ENCODE measurements at regions not wholly inside any gene's neighbourhood (a gene's known extent, or its start where the extent isn't known, plus 50 kb on each side); places are given as distances from the start of the nearest gene placed in this dataset.

DNA sequence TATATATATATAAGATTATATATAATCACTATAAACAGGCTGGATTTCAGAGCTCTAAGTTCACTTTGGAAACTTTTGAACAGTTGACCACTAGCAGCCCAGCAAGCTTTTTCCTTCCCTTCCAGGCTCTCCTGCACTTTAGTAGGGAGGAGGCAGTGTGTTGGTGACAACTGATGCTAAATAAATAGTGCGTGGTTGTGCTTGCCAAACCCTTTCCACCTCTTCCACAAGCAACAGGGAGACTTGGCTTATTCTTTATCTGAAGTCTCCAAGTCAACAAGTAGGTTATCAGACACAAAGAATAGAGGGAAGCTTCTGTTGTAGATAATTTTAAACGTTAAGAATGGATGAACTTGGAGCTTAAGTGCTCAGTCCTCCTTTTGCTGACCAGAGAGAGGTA lies 408.2 kb upstream of the HNRNPA3 start:
- Mint-ChIP-seq H3K27me3 (ENCODE audit: low read depth) (no peaks in the 10 kb centered on the region), H3K4me3 (no peak overlapping the region), H3K27ac (no peak overlapping the region), H3K4me1 (no peaks in the 10 kb centered on the region), H3K9me3 (no peaks in the 10 kb centered on the region), H3K36me3 (no peaks in the 10 kb centered on the region)
- TF ChIP-seq, protein P1, sequence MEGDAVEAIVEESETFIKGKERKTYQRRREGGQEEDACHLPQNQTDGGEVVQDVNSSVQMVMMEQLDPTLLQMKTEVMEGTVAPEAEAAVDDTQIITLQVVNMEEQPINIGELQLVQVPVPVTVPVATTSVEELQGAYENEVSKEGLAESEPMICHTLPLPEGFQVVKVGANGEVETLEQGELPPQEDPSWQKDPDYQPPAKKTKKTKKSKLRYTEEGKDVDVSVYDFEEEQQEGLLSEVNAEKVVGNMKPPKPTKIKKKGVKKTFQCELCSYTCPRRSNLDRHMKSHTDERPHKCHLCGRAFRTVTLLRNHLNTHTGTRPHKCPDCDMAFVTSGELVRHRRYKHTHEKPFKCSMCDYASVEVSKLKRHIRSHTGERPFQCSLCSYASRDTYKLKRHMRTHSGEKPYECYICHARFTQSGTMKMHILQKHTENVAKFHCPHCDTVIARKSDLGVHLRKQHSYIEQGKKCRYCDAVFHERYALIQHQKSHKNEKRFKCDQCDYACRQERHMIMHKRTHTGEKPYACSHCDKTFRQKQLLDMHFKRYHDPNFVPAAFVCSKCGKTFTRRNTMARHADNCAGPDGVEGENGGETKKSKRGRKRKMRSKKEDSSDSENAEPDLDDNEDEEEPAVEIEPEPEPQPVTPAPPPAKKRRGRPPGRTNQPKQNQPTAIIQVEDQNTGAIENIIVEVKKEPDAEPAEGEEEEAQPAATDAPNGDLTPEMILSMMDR (IDR thresholded peaks at IDR 0.05; ENCODE audit: unreplicated experiment) = no peak
- no peak for DNase-seq (ENCODE audit: low spot score in 2 of 2, unreplicated experiment in 2 of 2)

DNA sequence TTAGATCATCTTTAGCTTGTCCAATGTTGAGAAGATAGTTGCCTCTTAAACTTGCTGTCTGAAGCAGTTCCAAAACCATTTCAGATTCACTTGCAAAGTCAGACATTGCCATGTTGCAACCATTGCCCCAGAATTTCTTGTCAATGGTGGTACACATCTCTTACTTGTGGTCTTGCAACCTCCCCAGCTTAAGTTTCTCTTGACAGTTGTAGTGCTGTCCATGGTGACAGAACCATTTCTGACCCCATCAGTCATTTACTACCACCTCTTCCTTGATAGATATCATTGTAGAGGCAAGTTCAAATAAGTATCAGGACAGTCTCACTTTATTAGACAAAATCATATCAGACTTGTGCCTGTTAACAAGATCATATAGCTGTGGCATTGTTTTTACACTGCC lies 407.2 kb upstream of the HNRNPA3 start:
- Mint-ChIP-seq H3K27ac (no peak overlapping the region), H3K36me3 (no peaks in the 10 kb centered on the region), H3K9me3 (no peaks in the 10 kb centered on the region), H3K27me3 (ENCODE audit: low read depth) (no peaks in the 10 kb centered on the region), H3K4me3 (no peak overlapping the region), H3K4me1 (no peaks in the 10 kb centered on the region)
- TF ChIP-seq, protein P1 (IDR thresholded peaks at IDR 0.05; ENCODE audit: unreplicated experiment) = no peak
- DNase-seq (ENCODE audit: low spot score in 2 of 2, unreplicated experiment in 2 of 2) = no peak

DNA sequence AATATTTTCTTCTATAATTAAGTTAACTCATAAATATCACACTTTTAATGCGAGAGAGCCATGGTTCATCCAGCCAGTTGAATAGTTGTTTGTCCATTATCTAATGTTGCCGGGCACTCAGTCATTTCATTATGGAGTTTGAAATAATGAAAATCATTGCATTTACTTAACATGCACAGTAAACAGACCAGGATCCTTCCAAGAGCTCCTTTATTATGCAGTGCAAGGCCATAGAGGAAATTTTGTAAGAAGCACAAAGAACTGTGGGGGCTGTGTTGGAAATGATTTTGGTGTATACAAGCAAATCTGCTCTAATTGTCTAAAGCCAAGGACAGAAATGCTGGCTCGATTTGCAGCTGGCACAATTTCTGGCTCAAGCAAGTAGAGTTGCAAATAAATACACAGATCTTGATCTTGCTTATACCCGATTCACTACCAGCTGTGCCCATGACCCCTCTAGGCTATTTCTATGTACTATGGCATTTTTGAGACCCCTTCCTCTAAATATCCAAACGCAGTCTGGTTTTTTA lies 400.3 kb upstream of the HNRNPA3 start:
- no peaks in the 10 kb centered on the region for H3K27me3 Mint-ChIP-seq (ENCODE audit: low read depth)
- peaks cover 23% of the 10 kb centered on the region for H3K4me1 Mint-ChIP-seq
- no peaks in the 10 kb centered on the region for H3K9me3 Mint-ChIP-seq
- no peak for DNase-seq (ENCODE audit: low spot score in 2 of 2, unreplicated experiment in 2 of 2)
- no peak overlapping the region for H3K4me3 Mint-ChIP-seq
- no peaks in the 10 kb centered on the region for H3K36me3 Mint-ChIP-seq
- TF ChIP-seq, protein P1 (IDR thresholded peaks at IDR 0.05; ENCODE audit: unreplicated experiment) = no peak
- no peak overlapping the region for H3K27ac Mint-ChIP-seq

DNA sequence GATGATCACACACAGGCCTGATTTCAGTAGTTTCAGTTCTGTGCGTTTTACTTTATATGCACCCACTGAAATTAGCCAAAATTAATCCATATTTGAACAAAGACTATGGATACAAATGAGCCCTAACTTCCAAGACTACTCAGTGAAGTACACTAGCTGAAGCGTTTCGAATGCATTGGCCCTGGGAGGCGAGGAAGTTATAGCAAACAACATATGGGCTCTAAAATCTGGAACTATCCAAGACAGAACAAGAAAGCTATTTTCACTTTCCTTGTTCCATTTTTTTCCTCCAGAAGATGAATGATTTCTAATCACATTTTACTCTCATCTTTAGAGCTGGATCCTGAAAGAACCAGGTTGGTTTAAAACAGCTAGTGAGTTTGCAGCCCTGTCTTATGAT lies 399.4 kb upstream of the HNRNPA3 start:
- Mint-ChIP-seq H3K27ac (no peak overlapping the region), H3K9me3 (no peaks in the 10 kb centered on the region), H3K36me3 (no peaks in the 10 kb centered on the region), H3K4me3 (no peak overlapping the region), H3K27me3 (ENCODE audit: low read depth) (no peaks in the 10 kb centered on the region), H3K4me1 (peaks cover 27% of the 10 kb centered on the region)
- TF ChIP-seq, protein P1 (IDR thresholded peaks at IDR 0.05; ENCODE audit: unreplicated experiment) = no peak
- DNase-seq (ENCODE audit: low spot score in 2 of 2, unreplicated experiment in 2 of 2) = no peak

DNA sequence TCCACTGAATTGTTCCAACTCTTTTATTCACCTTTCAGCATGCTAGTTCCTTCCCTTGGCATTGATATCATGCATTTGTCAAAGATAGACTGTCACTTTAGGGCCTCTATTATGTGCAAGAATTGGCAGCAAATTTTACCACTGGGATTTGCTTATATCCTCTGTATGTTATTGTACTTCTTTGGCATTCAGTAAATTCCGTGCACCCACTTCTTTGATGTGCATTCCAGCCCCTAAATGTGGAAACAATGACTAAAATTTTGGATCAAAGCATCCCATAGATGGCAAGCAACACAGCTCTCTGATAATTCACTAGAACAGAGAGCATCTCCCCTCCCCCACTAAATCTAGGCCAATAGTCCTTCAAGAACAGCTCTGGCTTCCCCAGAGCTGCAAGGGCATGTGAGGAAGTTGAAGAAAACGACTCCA lies 399.0 kb upstream of the HNRNPA3 start:
- Mint-ChIP-seq H3K4me3 (no peak overlapping the region), H3K27me3 (ENCODE audit: low read depth) (no peaks in the 10 kb centered on the region), H3K36me3 (no peaks in the 10 kb centered on the region), H3K4me1 (peaks cover 32% of the 10 kb centered on the region), H3K27ac (no peak overlapping the region), H3K9me3 (no peaks in the 10 kb centered on the region)
- no peak for DNase-seq (ENCODE audit: low spot score in 2 of 2, unreplicated experiment in 2 of 2)
- TF ChIP-seq, protein P1 (IDR thresholded peaks at IDR 0.05; ENCODE audit: unreplicated experiment) = no peak

DNA sequence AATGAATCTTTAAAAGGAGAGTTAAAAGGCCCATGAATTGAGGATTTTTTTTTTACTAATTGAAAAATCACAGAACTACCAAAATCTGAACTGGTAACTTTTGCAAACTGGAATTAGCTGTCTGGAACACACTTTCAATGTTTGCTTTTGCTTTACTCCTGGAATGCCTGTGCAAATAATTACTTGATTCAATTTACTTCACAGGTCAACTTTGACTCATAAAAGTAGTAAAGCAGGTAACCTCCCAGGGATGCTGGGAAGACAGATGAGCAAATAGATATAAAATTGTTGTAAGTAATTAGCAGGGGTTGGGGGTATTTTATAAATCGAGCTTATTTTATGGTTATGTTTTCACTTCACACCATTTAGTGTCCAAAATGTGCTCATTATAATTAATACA lies 398.3 kb upstream of the HNRNPA3 start:
- Mint-ChIP-seq H3K4me3 (no peak overlapping the region), H3K4me1 (peaks cover 38% of the 10 kb centered on the region), H3K27me3 (ENCODE audit: low read depth) (no peaks in the 10 kb centered on the region), H3K9me3 (no peaks in the 10 kb centered on the region), H3K36me3 (no peaks in the 10 kb centered on the region), H3K27ac (no peak overlapping the region)
- DNase-seq (ENCODE audit: low spot score in 2 of 2, unreplicated experiment in 2 of 2) = no peak
- TF ChIP-seq, protein P1 (IDR thresholded peaks at IDR 0.05; ENCODE audit: unreplicated experiment) = no peak
